Spleen (tissue), 11 donors: ENCODE measurements at regions not wholly inside any gene's neighbourhood (a gene's known extent, or its start where the extent isn't known, plus 50 kb on each side); places are given as distances from the start of the nearest gene placed in this dataset.

Source experiments
- DNase-seq: peaks from one replicate; pipeline ENCODE4 v3.0.0-alpha.2; 2020
- H3K27ac ChIP-seq, 8 donors: fragments of 200-600 bp; sonication (generic) in 7 of 8; 1 replicate in 4 of 8; 2 replicates in 4 of 8; pipeline versions ENCODE4 v1.5.0 to v1.8.0; 2016 to 2021; ENCODE audit warnings: inconsistent platforms in 4 of 8, mild to moderate bottlenecking in 4 of 8, moderate library complexity in 1 of 8
- H3K27me3 ChIP-seq, 7 donors: fragments of 200-600 bp; sonication (generic) in 6 of 7; replicated peaks in 1 of 7; 1 replicate in 4 of 7; 2 replicates in 3 of 7; pipeline versions ENCODE4 v1.5.0 to v1.8.0; 2016 to 2021; ENCODE audit warnings: inconsistent platforms in 3 of 7, mild to moderate bottlenecking in 1 of 7
- H3K36me3 ChIP-seq, 6 donors: fragments of 200-600 bp; sonication (generic) in 5 of 6; 1 replicate in 4 of 6; 2 replicates in 2 of 6; pipeline versions ENCODE4 v1.5.0 to v1.8.0; 2016 to 2021; ENCODE audit warnings: inconsistent platforms in 2 of 6
- H3K4me1 ChIP-seq, 6 donors: fragments of 200-600 bp; sonication (generic) in 5 of 6; 1 replicate in 3 of 6; 2 replicates in 3 of 6; pipeline versions ENCODE4 v1.5.0 to v1.8.0; 2016 to 2021; ENCODE audit warnings: inconsistent platforms in 3 of 6
- H3K4me3 ChIP-seq, 8 donors: fragments of 200-600 bp; sonication (generic) in 7 of 8; 1 replicate in 4 of 8; 2 replicates in 4 of 8; pipeline versions ENCODE4 v1.5.0 to v1.8.0; 2016 to 2021; ENCODE audit warnings: inconsistent platforms in 4 of 8, mild to moderate bottlenecking in 4 of 8, moderate library complexity in 2 of 8
- H3K9me3 ChIP-seq, 8 donors: fragments of 200-600 bp; sonication (generic) in 7 of 8; 1 replicate in 4 of 8; 2 replicates in 4 of 8; pipeline versions ENCODE4 v1.5.0 to v1.8.0; 2016 to 2021; ENCODE audit warnings: inconsistent platforms in 4 of 8
- CTCF ChIP-seq, 11 experiments: fragments of 200-600 bp in 7 of 11; fragments of 450-650 bp in 4 of 11; sonication (generic) in 4 of 11; IDR thresholded peaks in 8 of 11; conservative IDR thresholded peaks in 3 of 11; 1 replicate in 7 of 11; 2 replicates in 4 of 11; pipeline versions ENCODE4 v1.4.0 to v1.8.0; 2016 to 2021; ENCODE audit warnings: antibody characterized with exemption in 11 of 11, inconsistent platforms in 4 of 11, mild to moderate bottlenecking in 1 of 11
- POLR2A ChIP-seq, 3 donors: fragments of 450-650 bp; IDR thresholded peaks; one replicate each; pipeline ENCODE4 v1.5.1; 2017; ENCODE audit warnings: antibody characterized with exemption in 3 of 3, mild to moderate bottlenecking in 1 of 3
- POLR2AphosphoS5 ChIP-seq, 3 donors: sonication (generic); formaldehyde crosslinking; IDR thresholded peaks; one replicate each; pipeline ENCODE4 v1.5.1; 2017; ENCODE audit warnings: antibody characterized with exemption in 3 of 3
- WGBS, 5 donors: extraction: QIAGEN DNeasy Blood & Tissue Kit in 3 of 5; methylation state at CpG; one replicate each; pipeline versions ENCODE4 v1.1.5 to v1.1.7; 2013 to 2018; 5-methylcytosine and 5-hydroxymethylcytosine counted together
- intact Hi-C: fragments of 100-400 bp; cut with DNase I; formaldehyde crosslinking; loops from one replicate; pipeline ENCODE4 v1.15.0; 2023; ENCODE audit warnings: low total_unique reads
- donor health status: healthy with polysubstance abuse.
- donor health status: DM: no; HTN: no; CAD: no; lungs with moderate emphysema.
- donor health status: DM: no; HTN: no; CAD: no.
- donor health status: Bipolar disorder and iron deficiency.
- donor health status: healthy.
- donor health status: DM: no; HTN: no; CAD: no.
- donor health status: DM: yes; HTN: yes; CAD: no.

- Histone ChIP-seq H3K4me1 (peaks cover 0 to 27% (median 16%) of the 10 kb centered on the region in 6 donors), H3K36me3 (no peaks in the 10 kb centered on the region), H3K27me3 (peaks cover 0 to 35% (median 0%) of the 10 kb centered on the region in 7 donors), H3K4me3 (no peak overlapping the region), H3K27ac (no peak overlapping the region), H3K9me3 (peaks cover 0 to 11% (median 8%) of the 10 kb centered on the region in 8 donors)
- no peak for DNase-seq
- no peak for TF ChIP-seq POLR2A (IDR thresholded peaks at IDR 0.05)
- no peak for TF ChIP-seq CTCF (IDR thresholded peaks at IDR 0.05 in 8 of 11, conservative IDR thresholded peaks at IDR 0.05 in 3 of 11)
- TF ChIP-seq POLR2AphosphoS5 (IDR thresholded peaks at IDR 0.05), result no peak
- 73 to 96% (median 84%) methylated on average over 3 to 5 of the region's 5 CpGs for WGBS, 5 donors
- intact Hi-C loops, result no loop called here
Observed at GRCh38 chr2:128474962-128475361, 156.3 kb upstream of the HS6ST1 start.

- Histone ChIP-seq H3K9me3 (peaks cover 0 to 5% (median 2%) of the 10 kb centered on the region in 8 donors), H3K27ac (no peak overlapping the region), H3K4me1 (peaks cover 0 to 27% (median 16%) of the 10 kb centered on the region in 6 donors), H3K4me3 (no peak overlapping the region), H3K27me3 (peaks cover 0 to 35% (median 0%) of the 10 kb centered on the region in 7 donors), H3K36me3 (no peaks in the 10 kb centered on the region)
- 86 to 98% (median 91%) methylated on average over 9 to 17 of the region's 17 CpGs for WGBS, 5 donors
- DNase-seq, result no peak
- intact Hi-C loops, result no loop called here
- TF ChIP-seq POLR2A (IDR thresholded peaks at IDR 0.05) (no peak), CTCF (IDR thresholded peaks at IDR 0.05 in 8 of 11, conservative IDR thresholded peaks at IDR 0.05 in 3 of 11) (no peak), POLR2AphosphoS5 (IDR thresholded peaks at IDR 0.05) (no peak)
Observed at GRCh38 chr2:128475427-128476211, 157.0 kb upstream of the HS6ST1 start.

GRCh38 chr2:128477026-128477820, 158.6 kb upstream of the HS6ST1 start:
- intact Hi-C loops, result no loop called here
- Histone ChIP-seq H3K4me1 (peaks cover 0 to 25% (median 16%) of the 10 kb centered on the region in 6 donors), H3K36me3 (no peaks in the 10 kb centered on the region), H3K27me3 (peaks cover 0 to 35% (median 0%) of the 10 kb centered on the region in 7 donors), H3K9me3 (peaks cover 0 to 10% (median 8%) of the 10 kb centered on the region in 8 donors), H3K27ac (no peak overlapping the region), H3K4me3 (no peak overlapping the region)
- TF ChIP-seq POLR2A (IDR thresholded peaks at IDR 0.05) (no peak), CTCF (IDR thresholded peaks at IDR 0.05 in 8 of 11, conservative IDR thresholded peaks at IDR 0.05 in 3 of 11) (no peak), POLR2AphosphoS5 (IDR thresholded peaks at IDR 0.05) (no peak)
- DNase-seq, result no peak
- 88 to 97% (median 93%) methylated on average over 8 to 12 of the region's 12 CpGs for WGBS, 5 donors

- intact Hi-C loops, result no loop called here
- DNase-seq, result no peak
- H3K4me3 ChIP-seq, result no peak overlapping the region
- H3K27me3 ChIP-seq, result peaks cover 0 to 30% (median 0%) of the 10 kb centered on the region in 7 donors
- peaks cover 0 to 18% (median 10%) of the 10 kb centered on the region in 6 donors for H3K4me1 ChIP-seq
- TF ChIP-seq CTCF (IDR thresholded peaks at IDR 0.05 in 8 of 11, conservative IDR thresholded peaks at IDR 0.05 in 3 of 11) (no peak), POLR2A (IDR thresholded peaks at IDR 0.05) (no peak), POLR2AphosphoS5 (IDR thresholded peaks at IDR 0.05) (no peak)
- peaks cover 0 to 10% (median 8%) of the 10 kb centered on the region in 8 donors for H3K9me3 ChIP-seq
- 48 to 99% (median 90%) methylated on average over 2 of the region's 2 CpGs for WGBS, 5 donors
- no peak overlapping the region for H3K27ac ChIP-seq
- H3K36me3 ChIP-seq, result no peaks in the 10 kb centered on the region
Observed at GRCh38 chr2:128477891-128478290, 159.2 kb upstream of the HS6ST1 start.
